ENCODE measurements at regions not wholly inside any gene's neighbourhood (a gene's known extent, or its start where the extent isn't known, plus 50 kb on each side); places are given as distances from the start of the nearest gene placed in this dataset.

- TF ChIP-seq CTCF (IDR thresholded peaks at IDR 0.05) (no peak), POLR2AphosphoS5 (IDR thresholded peaks at IDR 0.05) (no peak), POLR2A (IDR thresholded peaks at IDR 0.05) (no peak), EP300 (IDR thresholded peaks at IDR 0.05) (no peak)
Observed at GRCh38 chr2:139374296-139374850, 594.2 kb upstream of the NXPH2 start.

Measured in upper lobe of left lung (tissue), 4 donors.